RWPE2 (cell line): ENCODE measurements at regions not wholly inside any gene's neighbourhood (a gene's known extent, or its start where the extent isn't known, plus 50 kb on each side); places are given as distances from the start of the nearest gene placed in this dataset.

ENCODE experiments used
- ATAC-seq: fragments of 200-7000 bp; cut with Tn5 transposase; 3 replicates; pipeline ENCODE4 v1.9.1; 2021; ENCODE audit warnings: low read depth
- DNase-seq: peaks from one replicate; pipeline ENCODE4 v3.0.0-alpha.2; 2020; ENCODE audit warnings: low spot score
- H3K27ac ChIP-seq: fragments of 450-650 bp; 2 replicates; pipeline ENCODE4 v1.5.1; 2017; ENCODE audit warnings: mild to moderate bottlenecking; ENCODE audit not compliant: poor library complexity, severe bottlenecking
- H3K27me3 ChIP-seq: fragments of 250-450 bp; sonication (Bioruptor Pico); 2 replicates; pipeline ENCODE4 v1.5.1; 2021; ENCODE audit warnings: mild to moderate bottlenecking, moderate library complexity; ENCODE audit not compliant: insufficient read depth, poor library complexity, severe bottlenecking
- H3K36me3 ChIP-seq: fragments of 250-450 bp; sonication (Bioruptor Pico); 2 replicates; pipeline ENCODE4 v1.5.1; 2020; ENCODE audit warnings: low read depth, mild to moderate bottlenecking, moderate library complexity
- H3K4me1 ChIP-seq: fragments of 250-450 bp; sonication (Bioruptor Pico); 2 replicates; pipeline ENCODE4 v1.5.1; 2021; ENCODE audit warnings: mild to moderate bottlenecking, moderate library complexity; ENCODE audit not compliant: insufficient read depth, poor library complexity, severe bottlenecking
- H3K4me3 ChIP-seq: fragments of 250-450 bp; sonication (Bioruptor Pico); 2 replicates; pipeline ENCODE4 v1.5.1; 2021; ENCODE audit warnings: mild to moderate bottlenecking, moderate library complexity; ENCODE audit not compliant: severe bottlenecking
- H3K9me3 ChIP-seq: fragments of 250-450 bp; sonication (Bioruptor Pico); 2 replicates; pipeline ENCODE4 v1.5.1; 2021; ENCODE audit warnings: mild to moderate bottlenecking, moderate library complexity; ENCODE audit not compliant: severe bottlenecking
- CTCF ChIP-seq: fragments of 450-650 bp; IDR thresholded peaks from one replicate; pipeline ENCODE4 v1.5.1; 2017; ENCODE audit warnings: mild to moderate bottlenecking, moderate library complexity; ENCODE audit not compliant: poor library complexity, severe bottlenecking

- TF ChIP-seq CTCF, result no peak
- no peaks in the 10 kb centered on the region for H3K9me3 ChIP-seq
These were observed 168.2 kb upstream of the IRX6 start for GRCh38 chr16:55155815-55156214.

GRCh38 chr16:55169780-55170179, 154.2 kb upstream of the IRX6 start:
- ATAC-seq, result no peak
- Histone ChIP-seq H3K4me1 (no peaks in the 10 kb centered on the region), H3K4me3 (no peak overlapping the region), H3K27me3 (no peaks in the 10 kb centered on the region), H3K27ac (no peak overlapping the region), H3K9me3 (no peaks in the 10 kb centered on the region), H3K36me3 (no peaks in the 10 kb centered on the region)
- DNase-seq, result no peak
- TF ChIP-seq CTCF, result no peak

More at GRCh38 chr16:55155815-55156214, 168.2 kb upstream of the IRX6 start:
- no peaks in the 10 kb centered on the region for H3K36me3 ChIP-seq
- H3K4me1 ChIP-seq, result no peaks in the 10 kb centered on the region
- ATAC-seq (no peak), DNase-seq (no peak)
- H3K4me3 ChIP-seq, result no peak overlapping the region
- H3K27me3 ChIP-seq, result peaks cover 3% of the 10 kb centered on the region
- H3K27ac ChIP-seq, result no peak overlapping the region

- no peak overlapping the region for H3K27ac ChIP-seq
- H3K4me1 ChIP-seq, result no peaks in the 10 kb centered on the region
- no peaks in the 10 kb centered on the region for H3K9me3 ChIP-seq
- no peaks in the 10 kb centered on the region for H3K27me3 ChIP-seq
- DNase-seq (no peak), ATAC-seq (no peak)
- no peaks in the 10 kb centered on the region for H3K36me3 ChIP-seq
- H3K4me3 ChIP-seq, result no peak overlapping the region
- no peak for TF ChIP-seq CTCF
These were observed 152.8 kb upstream of the IRX6 start for GRCh38 chr16:55171241-55171640.

GRCh38 chr16:55175389-55175788, 148.6 kb upstream of the IRX6 start:
- TF ChIP-seq CTCF, result no peak
- H3K27ac ChIP-seq, result no peak overlapping the region
- no peak overlapping the region for H3K4me3 ChIP-seq
- H3K36me3 ChIP-seq, result no peaks in the 10 kb centered on the region
- H3K27me3 ChIP-seq, result no peaks in the 10 kb centered on the region
- ATAC-seq (no peak), DNase-seq (no peak)
- H3K4me1 ChIP-seq, result no peaks in the 10 kb centered on the region
- no peaks in the 10 kb centered on the region for H3K9me3 ChIP-seq

- no peaks in the 10 kb centered on the region for H3K36me3 ChIP-seq
- no peaks in the 10 kb centered on the region for H3K9me3 ChIP-seq
- DNase-seq (no peak), ATAC-seq (no peak)
- H3K27me3 ChIP-seq, result no peaks in the 10 kb centered on the region
- H3K4me1 ChIP-seq, result no peaks in the 10 kb centered on the region
- H3K4me3 ChIP-seq, result no peak overlapping the region
- TF ChIP-seq CTCF, result no peak
- no peak overlapping the region for H3K27ac ChIP-seq
These were observed 147.1 kb upstream of the IRX6 start for GRCh38 chr16:55176901-55177300.
